ENCODE measurements at regions not wholly inside any gene's neighbourhood (a gene's known extent, or its start where the extent isn't known, plus 50 kb on each side); places are given as distances from the start of the nearest gene placed in this dataset.
"Not testable (repeated sequence)": the region's sequence is repeated elsewhere in the genome, so short reads cannot be mapped to it uniquely, and the experiment has no call there.

- no peak for DNase-seq (ENCODE audit: low read depth in 2 of 2)
Measured at GRCh38 chr1:185540295-185540694, 193.9 kb upstream of the HMCN1 start.

- no peak for DNase-seq (ENCODE audit: low read depth in 2 of 2)
Measured at GRCh38 chr1:185539277-185539943, 194.8 kb upstream of the HMCN1 start.

GRCh38 chr1:185538309-185538898, 195.8 kb upstream of the HMCN1 start:
- DNase-seq (ENCODE audit: low read depth in 2 of 2), result not testable (repeated sequence)

GRCh38 chr1:185537596-185537995, 196.6 kb upstream of the HMCN1 start:
- no peak for DNase-seq (ENCODE audit: low read depth in 2 of 2)

GRCh38 chr1:185536165-185536920, 197.8 kb upstream of the HMCN1 start:
- no peak for DNase-seq (ENCODE audit: low read depth in 2 of 2)

- DNase-seq (ENCODE audit: low read depth in 2 of 2), result no peak
Measured at GRCh38 chr1:185535621-185536020, 198.6 kb upstream of the HMCN1 start.

- DNase-seq (ENCODE audit: low read depth in 2 of 2), result no peak
Measured at GRCh38 chr1:185534801-185535200, 199.4 kb upstream of the HMCN1 start.

- DNase-seq (ENCODE audit: low read depth in 2 of 2), result no peak
Measured at GRCh38 chr1:185533596-185533995, 200.6 kb upstream of the HMCN1 start.

GRCh38 chr1:185532856-185533255, 201.3 kb upstream of the HMCN1 start:
- no peak for DNase-seq (ENCODE audit: low read depth in 2 of 2)

- DNase-seq (ENCODE audit: low read depth in 2 of 2), result no peak
Measured at GRCh38 chr1:185531838-185532237, 202.4 kb upstream of the HMCN1 start.

GRCh38 chr1:185530215-185530614, 204.0 kb upstream of the HMCN1 start:
- no peak for DNase-seq (ENCODE audit: low read depth in 2 of 2)

GRCh38 chr1:185529673-185530072, 204.5 kb upstream of the HMCN1 start:
- DNase-seq (ENCODE audit: low read depth in 2 of 2), result no peak

- no peak for DNase-seq (ENCODE audit: low read depth in 2 of 2)
Measured at GRCh38 chr1:185528084-185528676, 206.0 kb upstream of the HMCN1 start.

GRCh38 chr1:185526344-185527307, 207.6 kb upstream of the HMCN1 start:
- DNase-seq (ENCODE audit: low read depth in 2 of 2), result no peak

- peak; percentile 26 to 34 for DNase-seq (ENCODE audit: low read depth in 2 of 2)
Measured at GRCh38 chr1:185520188-185520920, 203.3 kb upstream of the IVNS1ABP start.

GRCh38 chr1:185517808-185518419, 200.9 kb upstream of the IVNS1ABP start:
- no peak for DNase-seq (ENCODE audit: low read depth in 2 of 2)

GRCh38 chr1:185517301-185517700, 200.3 kb upstream of the IVNS1ABP start:
- not testable (repeated sequence) for DNase-seq (ENCODE audit: low read depth in 2 of 2)

GRCh38 chr1:185515696-185516095, 198.7 kb upstream of the IVNS1ABP start:
- no peak for DNase-seq (ENCODE audit: low read depth in 2 of 2)

- DNase-seq (ENCODE audit: low read depth in 2 of 2), result no peak
Measured at GRCh38 chr1:185514311-185514710, 197.3 kb upstream of the IVNS1ABP start.

- DNase-seq (ENCODE audit: low read depth in 2 of 2), result no peak
Measured at GRCh38 chr1:185512442-185512841, 195.4 kb upstream of the IVNS1ABP start.
